NB4 (cell line): ENCODE measurements at regions not wholly inside any gene's neighbourhood (a gene's known extent, or its start where the extent isn't known, plus 50 kb on each side); places are given as distances from the start of the nearest gene placed in this dataset.

ENCODE experiments used
- POLR2A ChIP-seq: IDR thresholded peaks from 2 replicates; pipeline ENCODE4 v1.6.1; 2011; ENCODE audit warnings: mild to moderate bottlenecking; ENCODE audit not compliant: insufficient read length; ENCODE audit errors: extremely low read depth
- TF ChIP-seq, protein P1 (sequence below): IDR thresholded peaks from one replicate; pipeline ENCODE4 v1.5.1; 2012; ENCODE audit warnings: low read depth, low read length
- TF ChIP-seq, protein P2 (sequence below): IDR thresholded peaks from 2 replicates; pipeline ENCODE4 v1.6.1; 2011; ENCODE audit warnings: low read depth, low read length

DNA sequence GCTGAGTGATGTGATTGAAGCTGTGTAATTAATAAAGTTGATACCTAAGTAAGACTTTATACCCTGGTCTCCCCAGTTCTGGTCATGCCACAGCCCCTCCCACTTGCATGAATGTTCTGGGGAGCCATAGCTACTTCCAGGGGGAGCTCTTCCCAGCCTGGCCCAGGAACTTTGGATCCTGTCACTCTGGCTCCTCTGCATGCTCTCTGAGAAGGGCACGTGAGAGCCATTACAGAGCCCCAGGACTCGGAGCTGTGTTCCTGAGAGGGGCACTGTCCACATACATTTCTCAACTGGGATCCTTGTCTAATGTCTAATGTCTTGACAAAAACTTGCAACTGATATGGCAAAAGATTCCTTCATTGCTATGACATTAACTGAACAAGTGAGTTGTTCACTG is 173.9 kb upstream of the NPY start:
- TF ChIP-seq, protein P1, sequence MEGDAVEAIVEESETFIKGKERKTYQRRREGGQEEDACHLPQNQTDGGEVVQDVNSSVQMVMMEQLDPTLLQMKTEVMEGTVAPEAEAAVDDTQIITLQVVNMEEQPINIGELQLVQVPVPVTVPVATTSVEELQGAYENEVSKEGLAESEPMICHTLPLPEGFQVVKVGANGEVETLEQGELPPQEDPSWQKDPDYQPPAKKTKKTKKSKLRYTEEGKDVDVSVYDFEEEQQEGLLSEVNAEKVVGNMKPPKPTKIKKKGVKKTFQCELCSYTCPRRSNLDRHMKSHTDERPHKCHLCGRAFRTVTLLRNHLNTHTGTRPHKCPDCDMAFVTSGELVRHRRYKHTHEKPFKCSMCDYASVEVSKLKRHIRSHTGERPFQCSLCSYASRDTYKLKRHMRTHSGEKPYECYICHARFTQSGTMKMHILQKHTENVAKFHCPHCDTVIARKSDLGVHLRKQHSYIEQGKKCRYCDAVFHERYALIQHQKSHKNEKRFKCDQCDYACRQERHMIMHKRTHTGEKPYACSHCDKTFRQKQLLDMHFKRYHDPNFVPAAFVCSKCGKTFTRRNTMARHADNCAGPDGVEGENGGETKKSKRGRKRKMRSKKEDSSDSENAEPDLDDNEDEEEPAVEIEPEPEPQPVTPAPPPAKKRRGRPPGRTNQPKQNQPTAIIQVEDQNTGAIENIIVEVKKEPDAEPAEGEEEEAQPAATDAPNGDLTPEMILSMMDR = no peak
- no peak for TF ChIP-seq POLR2A
- TF ChIP-seq, protein P2, sequence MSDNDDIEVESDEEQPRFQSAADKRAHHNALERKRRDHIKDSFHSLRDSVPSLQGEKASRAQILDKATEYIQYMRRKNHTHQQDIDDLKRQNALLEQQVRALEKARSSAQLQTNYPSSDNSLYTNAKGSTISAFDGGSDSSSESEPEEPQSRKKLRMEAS = no peak
